Epithelial cell of proximal tubule (primary cell): ENCODE measurements at regions not wholly inside any gene's neighbourhood (a gene's known extent, or its start where the extent isn't known, plus 50 kb on each side); places are given as distances from the start of the nearest gene placed in this dataset.

Source experiments
- DNase-seq: peaks from one replicate; pipeline ENCODE4 v3.0.0-alpha.2; 2011; ENCODE audit warnings: low read depth
- H3K4me3 ChIP-seq: 2 replicates; pipeline ENCODE4 v1.5.1; 2011; ENCODE audit warnings: low read depth, mild to moderate bottlenecking, low read length
- CTCF ChIP-seq: conservative IDR thresholded peaks from 2 replicates; pipeline ENCODE4 v1.5.1; 2012; ENCODE audit warnings: low read depth, mild to moderate bottlenecking, low read length

- no peak for DNase-seq
- H3K4me3 ChIP-seq: no peak overlapping the region
- no peak for TF ChIP-seq CTCF
These were observed 226.6 kb upstream of the TRAM1L1 start for GRCh38 chr4:117311989-117312388.

GRCh38 chr4:117324851-117325491, 239.6 kb upstream of the TRAM1L1 start:
- no peak overlapping the region for H3K4me3 ChIP-seq
- no peak for TF ChIP-seq CTCF
- DNase-seq: peak; percentile 87

GRCh38 chr4:117326091-117326490, 240.7 kb upstream of the TRAM1L1 start:
- TF ChIP-seq CTCF: no peak
- H3K4me3 ChIP-seq: no peak overlapping the region
- DNase-seq: no peak

GRCh38 chr4:117327491-117327890, 242.1 kb upstream of the TRAM1L1 start:
- H3K4me3 ChIP-seq: no peak overlapping the region
- no peak for DNase-seq
- TF ChIP-seq CTCF: no peak

GRCh38 chr4:117328333-117328732, 243.0 kb upstream of the TRAM1L1 start:
- DNase-seq: no peak
- TF ChIP-seq CTCF: no peak
- no peak overlapping the region for H3K4me3 ChIP-seq

GRCh38 chr4:117331817-117332216, 246.4 kb upstream of the TRAM1L1 start:
- TF ChIP-seq CTCF: no peak
- no peak for DNase-seq
- no peak overlapping the region for H3K4me3 ChIP-seq

GRCh38 chr4:117334451-117335188, 249.2 kb upstream of the TRAM1L1 start:
- no peak overlapping the region for H3K4me3 ChIP-seq
- no peak for DNase-seq
- no peak for TF ChIP-seq CTCF
